ENCODE measurements at regions not wholly inside any gene's neighbourhood (a gene's known extent, or its start where the extent isn't known, plus 50 kb on each side); places are given as distances from the start of the nearest gene placed in this dataset.
"Not testable (repeated sequence)": the region's sequence is repeated elsewhere in the genome, so short reads cannot be mapped to it uniquely, and the experiment has no call there.

DNA sequence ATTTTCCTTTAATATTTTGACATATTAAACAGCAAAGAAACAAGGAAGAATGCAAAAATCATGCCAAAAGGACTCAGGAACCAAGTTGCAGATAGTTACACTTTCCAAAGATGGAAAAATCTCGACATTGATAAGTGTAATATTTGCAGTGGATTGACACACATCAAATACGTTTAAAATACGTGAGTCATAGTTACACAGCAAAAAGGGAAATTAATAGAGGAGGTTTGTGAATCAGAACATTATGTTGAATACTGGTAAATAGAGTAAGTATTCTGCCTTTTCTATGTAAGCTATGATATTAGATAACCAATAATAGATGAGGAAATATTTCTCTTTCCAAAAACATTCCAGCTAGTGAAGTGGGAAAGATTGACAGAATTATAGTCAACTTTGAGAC, 1761.3 kb upstream of the IGFBP7 start:
- H3K27ac ChIP-seq (ENCODE audit: low read depth, low read length) = no peak overlapping the region
- H3K36me3 ChIP-seq (ENCODE audit: control insufficient read depth, insufficient read depth, low read length) = no peaks in the 10 kb centered on the region
- no peak overlapping the region for H3K4me3 ChIP-seq (ENCODE audit: low read length)
- no peaks in the 10 kb centered on the region for H3K4me1 ChIP-seq (ENCODE audit: control insufficient read depth, insufficient read depth, low read length)
- no peak overlapping the region for H3K9ac ChIP-seq (ENCODE audit: low read length)
- H3K27me3 ChIP-seq (ENCODE audit: control insufficient read depth, insufficient read depth, low read length) = no peaks in the 10 kb centered on the region

DNA sequence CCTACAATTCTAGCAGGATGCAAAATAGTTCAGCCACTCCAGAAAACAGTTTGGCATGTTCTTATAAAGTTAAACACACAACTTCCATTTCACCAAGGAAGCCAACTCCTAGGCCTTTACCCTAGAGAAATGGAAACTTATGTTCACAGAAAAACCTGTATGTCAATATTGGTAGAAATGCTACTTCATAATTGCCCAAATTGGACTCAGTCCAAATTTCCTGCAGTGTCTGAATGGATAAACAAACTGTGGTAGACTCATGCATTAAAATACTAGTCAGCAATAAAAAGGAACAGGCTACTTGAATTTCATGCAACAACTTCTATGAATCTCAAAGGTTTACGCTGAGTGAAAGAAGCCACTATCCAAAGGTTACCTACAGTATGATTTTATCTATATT, 1738.8 kb upstream of the IGFBP7 start:
- Histone ChIP-seq H3K4me1 (ENCODE audit: control insufficient read depth, insufficient read depth, low read length) (no peaks in the 10 kb centered on the region), H3K27ac (ENCODE audit: low read depth, low read length) (no peak overlapping the region), H3K36me3 (ENCODE audit: control insufficient read depth, insufficient read depth, low read length) (no peaks in the 10 kb centered on the region)

DNA sequence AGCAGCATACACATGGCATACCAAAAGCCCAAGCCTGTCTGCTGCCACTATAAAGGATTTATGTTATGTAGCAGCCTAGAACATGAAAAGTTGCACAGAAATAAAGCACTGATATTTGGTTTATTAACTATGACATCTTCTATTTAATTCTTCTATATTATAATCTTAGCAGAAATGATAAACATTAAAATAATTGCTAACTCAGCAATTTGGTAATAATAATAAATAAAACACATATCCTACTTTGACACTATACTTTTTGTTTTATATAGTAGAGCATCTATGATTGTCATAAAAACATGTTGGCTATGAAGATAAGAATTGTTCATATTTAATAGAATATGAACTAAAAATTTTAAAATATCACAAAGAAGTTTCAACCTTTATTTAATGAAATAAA, 1733.3 kb upstream of the IGFBP7 start:
- Histone ChIP-seq H3K9ac (ENCODE audit: low read length) (no peak overlapping the region), H3K36me3 (ENCODE audit: control insufficient read depth, insufficient read depth, low read length) (no peaks in the 10 kb centered on the region), H3K4me3 (ENCODE audit: low read length) (no peak overlapping the region), H3K4me1 (ENCODE audit: control insufficient read depth, insufficient read depth, low read length) (no peaks in the 10 kb centered on the region), H3K27me3 (ENCODE audit: control insufficient read depth, insufficient read depth, low read length) (no peaks in the 10 kb centered on the region), H3K27ac (ENCODE audit: low read depth, low read length) (no peak overlapping the region)

More for the DNA sequence above, 1738.8 kb upstream of the IGFBP7 start:
- H3K9ac ChIP-seq (ENCODE audit: low read length) = no peak overlapping the region
- H3K27me3 ChIP-seq (ENCODE audit: control insufficient read depth, insufficient read depth, low read length) = no peaks in the 10 kb centered on the region
- H3K4me3 ChIP-seq (ENCODE audit: low read length) = no peak overlapping the region

DNA sequence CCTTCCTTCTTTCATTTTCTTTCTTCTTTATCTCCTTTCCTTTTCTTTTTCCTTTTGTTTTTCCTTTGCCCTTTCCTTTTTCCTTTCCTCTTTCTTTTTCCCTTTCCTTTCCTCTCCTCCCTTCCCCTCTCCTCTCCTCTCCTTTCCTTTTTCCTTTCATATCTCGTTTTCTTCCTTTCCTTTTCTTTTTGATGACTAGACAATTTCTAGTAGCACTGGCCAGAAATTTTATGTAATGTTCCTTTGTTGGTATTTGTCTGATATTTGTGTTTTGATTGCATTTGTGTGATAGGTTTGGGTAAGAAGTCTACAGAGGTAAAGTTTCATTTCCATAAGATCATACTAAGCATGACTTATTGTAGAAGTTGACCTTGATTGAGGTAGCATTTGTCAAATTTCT, 1722.9 kb upstream of the IGFBP7 start:
- Histone ChIP-seq H3K27me3 (ENCODE audit: control insufficient read depth, insufficient read depth, low read length) (no peaks in the 10 kb centered on the region), H3K4me3 (ENCODE audit: low read length) (no peak overlapping the region), H3K36me3 (ENCODE audit: control insufficient read depth, insufficient read depth, low read length) (no peaks in the 10 kb centered on the region), H3K27ac (ENCODE audit: low read depth, low read length) (no peak overlapping the region), H3K4me1 (ENCODE audit: control insufficient read depth, insufficient read depth, low read length) (no peaks in the 10 kb centered on the region), H3K9ac (ENCODE audit: low read length) (no peak overlapping the region)

DNA sequence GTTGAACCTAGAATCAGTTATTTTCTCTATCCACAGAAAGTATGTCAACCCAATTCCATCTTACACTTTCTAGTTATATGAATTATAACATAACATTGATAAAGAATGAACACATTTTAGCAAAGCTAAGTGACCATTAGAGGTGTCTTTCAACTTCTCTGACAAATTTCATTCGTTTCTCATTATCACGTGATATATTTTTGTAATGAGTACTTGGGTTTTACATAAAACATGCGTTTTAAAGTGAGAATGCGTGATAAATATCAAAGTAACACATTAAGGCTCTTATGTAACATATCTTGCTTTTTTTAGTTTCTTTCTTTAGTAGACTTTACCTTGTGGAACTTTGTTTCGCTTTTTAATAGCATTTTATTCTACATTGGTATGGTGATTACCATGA, 1715.1 kb upstream of the IGFBP7 start:
- Histone ChIP-seq H3K4me1 (ENCODE audit: control insufficient read depth, insufficient read depth, low read length) (no peaks in the 10 kb centered on the region), H3K9ac (ENCODE audit: low read length) (no peak overlapping the region), H3K4me3 (ENCODE audit: low read length) (no peak overlapping the region), H3K27me3 (ENCODE audit: control insufficient read depth, insufficient read depth, low read length) (no peaks in the 10 kb centered on the region), H3K36me3 (ENCODE audit: control insufficient read depth, insufficient read depth, low read length) (no peaks in the 10 kb centered on the region), H3K27ac (ENCODE audit: low read depth, low read length) (no peak overlapping the region)

DNA sequence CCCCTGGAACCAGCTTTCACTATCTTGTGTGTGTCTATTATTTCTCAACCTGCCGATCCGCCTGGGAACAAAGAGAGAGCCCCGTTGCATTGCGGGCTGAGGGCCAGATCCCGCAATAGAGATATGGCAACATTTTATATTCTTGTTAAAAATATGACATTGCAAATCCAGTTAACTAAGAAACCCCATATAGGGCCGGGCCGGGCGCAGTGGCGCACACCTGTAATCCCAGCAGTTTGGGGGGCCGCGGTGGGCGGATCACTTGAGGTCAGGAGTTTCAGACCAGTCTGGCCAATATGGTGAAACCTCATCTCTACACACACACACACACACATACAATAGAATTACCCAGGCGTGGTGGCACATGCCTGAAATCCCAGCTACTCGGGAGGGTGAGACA, 1708.4 kb upstream of the IGFBP7 start:
- H3K4me1 ChIP-seq (ENCODE audit: control insufficient read depth, insufficient read depth, low read length); H3K36me3 ChIP-seq (ENCODE audit: control insufficient read depth, insufficient read depth, low read length); H3K4me3 ChIP-seq (ENCODE audit: low read length); H3K27me3 ChIP-seq (ENCODE audit: control insufficient read depth, insufficient read depth, low read length); H3K27ac ChIP-seq (ENCODE audit: low read depth, low read length); H3K9ac ChIP-seq (ENCODE audit: low read length): not testable (repeated sequence)

DNA sequence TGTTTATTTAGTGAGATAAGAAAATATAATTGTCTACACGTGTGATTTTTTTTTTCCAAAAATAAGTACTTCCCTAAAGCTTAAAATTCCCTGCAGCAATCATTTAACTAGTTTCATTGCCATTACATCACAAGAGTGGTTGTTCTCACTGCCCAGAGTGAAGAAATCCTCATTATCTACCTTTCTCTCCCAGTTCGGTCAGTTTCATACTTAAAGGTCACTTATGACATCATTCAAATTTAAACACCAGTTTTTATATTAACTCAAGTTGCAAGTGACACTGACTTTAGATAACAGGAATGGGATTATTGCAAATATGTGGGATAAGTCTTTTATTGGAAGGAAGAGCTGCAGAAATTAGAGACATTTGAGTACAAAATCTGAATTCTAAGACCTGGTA, 1699.8 kb upstream of the IGFBP7 start:
- Histone ChIP-seq H3K27me3 (ENCODE audit: control insufficient read depth, insufficient read depth, low read length) (no peaks in the 10 kb centered on the region), H3K4me1 (ENCODE audit: control insufficient read depth, insufficient read depth, low read length) (no peaks in the 10 kb centered on the region), H3K36me3 (ENCODE audit: control insufficient read depth, insufficient read depth, low read length) (no peaks in the 10 kb centered on the region), H3K9ac (ENCODE audit: low read length) (no peak overlapping the region), H3K4me3 (ENCODE audit: low read length) (no peak overlapping the region), H3K27ac (ENCODE audit: low read depth, low read length) (no peak overlapping the region)

DNA sequence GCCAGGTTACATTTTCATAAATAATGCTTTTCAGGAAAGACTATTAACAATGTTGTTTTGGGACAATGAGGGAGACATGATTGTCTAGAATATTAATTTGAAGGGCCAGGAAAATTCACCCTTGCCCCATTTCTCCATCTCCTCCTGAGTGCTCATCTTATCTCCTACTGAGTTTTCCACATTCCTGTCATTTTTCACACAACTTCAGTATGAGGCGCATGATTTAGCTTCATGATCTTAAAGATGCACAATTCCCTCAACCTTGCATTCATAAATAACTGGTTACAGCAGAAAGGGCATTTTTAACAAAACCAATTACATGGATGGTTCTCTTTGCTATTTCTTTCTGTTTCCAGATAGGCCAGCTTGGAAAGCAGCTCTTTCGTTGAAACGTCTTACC, 1699.2 kb upstream of the IGFBP7 start:
- Histone ChIP-seq H3K9ac (ENCODE audit: low read length) (no peak overlapping the region), H3K27me3 (ENCODE audit: control insufficient read depth, insufficient read depth, low read length) (no peaks in the 10 kb centered on the region), H3K36me3 (ENCODE audit: control insufficient read depth, insufficient read depth, low read length) (no peaks in the 10 kb centered on the region), H3K4me3 (ENCODE audit: low read length) (no peak overlapping the region), H3K4me1 (ENCODE audit: control insufficient read depth, insufficient read depth, low read length) (no peaks in the 10 kb centered on the region), H3K27ac (ENCODE audit: low read depth, low read length) (no peak overlapping the region)

DNA sequence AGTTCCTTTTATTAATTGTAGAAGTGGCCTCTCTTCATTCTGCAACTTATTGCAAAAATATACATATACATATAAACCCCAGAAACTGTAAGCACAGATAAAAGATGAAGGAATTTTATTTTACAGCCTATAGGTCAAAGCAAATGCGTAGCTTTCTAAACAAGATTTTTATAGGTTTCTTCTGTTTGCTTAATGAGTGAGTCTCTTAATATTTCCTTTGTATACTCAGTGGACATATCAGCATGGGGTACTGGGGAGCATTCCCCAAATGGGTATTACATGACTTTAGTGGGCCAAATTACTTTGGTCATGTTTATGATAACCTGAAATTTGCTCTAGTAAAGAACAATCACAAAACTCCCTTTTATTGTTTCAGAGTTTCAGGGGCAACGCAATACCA, 1698.6 kb upstream of the IGFBP7 start:
- Histone ChIP-seq H3K9ac (ENCODE audit: low read length) (no peak overlapping the region), H3K4me1 (ENCODE audit: control insufficient read depth, insufficient read depth, low read length) (no peaks in the 10 kb centered on the region), H3K27ac (ENCODE audit: low read depth, low read length) (no peak overlapping the region), H3K4me3 (ENCODE audit: low read length) (no peak overlapping the region), H3K27me3 (ENCODE audit: control insufficient read depth, insufficient read depth, low read length) (no peaks in the 10 kb centered on the region), H3K36me3 (ENCODE audit: control insufficient read depth, insufficient read depth, low read length) (no peaks in the 10 kb centered on the region)

DNA sequence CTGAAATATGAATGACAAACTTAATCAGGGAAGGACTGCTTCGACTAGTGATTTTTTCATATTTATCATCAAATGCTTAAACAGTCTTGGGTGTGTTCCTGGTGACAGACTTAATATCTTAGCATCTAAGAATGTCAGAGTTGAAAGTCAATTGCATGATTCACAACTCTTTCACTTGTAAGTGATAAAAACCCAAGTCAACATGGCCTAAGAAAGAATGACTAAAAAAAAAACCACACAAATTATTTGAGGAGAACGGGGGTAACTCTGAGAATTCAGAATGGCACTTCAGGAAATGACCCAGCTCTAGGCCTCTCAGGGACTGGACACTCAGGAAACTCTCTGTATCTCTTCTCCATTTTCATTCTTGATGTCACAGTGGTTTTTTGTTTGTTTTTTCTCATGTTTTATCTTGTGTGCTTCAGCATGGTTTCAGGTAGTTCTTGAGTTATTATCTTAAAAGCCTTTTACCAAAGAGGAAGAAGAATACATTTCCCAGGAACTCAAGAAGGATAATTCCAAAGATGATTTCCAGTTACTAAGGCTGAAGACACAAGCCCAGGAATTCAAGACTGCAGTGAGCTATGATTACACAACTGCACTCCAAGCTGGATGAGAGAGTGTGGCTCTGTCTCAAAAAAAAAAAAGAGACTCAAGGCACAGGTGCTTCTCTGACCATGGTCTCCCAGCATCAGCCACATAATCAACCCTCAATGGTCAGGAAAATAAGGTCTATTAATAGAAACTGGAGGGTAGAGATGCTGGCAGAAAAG, 1697.8 kb upstream of the IGFBP7 start:
- no peak overlapping the region for H3K4me3 ChIP-seq (ENCODE audit: low read length)
- H3K4me1 ChIP-seq (ENCODE audit: control insufficient read depth, insufficient read depth, low read length) = no peaks in the 10 kb centered on the region
- no peaks in the 10 kb centered on the region for H3K36me3 ChIP-seq (ENCODE audit: control insufficient read depth, insufficient read depth, low read length)
- no peak overlapping the region for H3K9ac ChIP-seq (ENCODE audit: low read length)
- no peaks in the 10 kb centered on the region for H3K27me3 ChIP-seq (ENCODE audit: control insufficient read depth, insufficient read depth, low read length)
- no peak overlapping the region for H3K27ac ChIP-seq (ENCODE audit: low read depth, low read length)

DNA sequence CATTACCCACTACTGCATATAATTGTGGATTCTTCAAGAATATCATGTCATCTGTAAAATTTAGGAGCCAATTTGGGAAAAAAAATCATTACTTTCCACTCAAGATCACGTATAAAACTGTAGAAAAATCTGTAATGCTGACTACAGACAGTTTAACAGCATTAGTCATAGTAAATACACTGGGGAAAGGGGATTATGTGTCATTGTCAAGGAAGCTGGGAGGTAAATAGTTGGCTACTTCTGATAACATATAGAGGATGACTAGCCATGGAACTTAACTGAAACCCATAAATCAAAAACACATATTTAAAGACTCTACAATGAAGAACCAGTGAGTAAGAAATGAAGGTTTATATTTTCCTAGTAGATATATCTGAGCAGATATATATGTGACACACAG, 1666.4 kb upstream of the IGFBP7 start:
- Histone ChIP-seq H3K27me3 (ENCODE audit: control insufficient read depth, insufficient read depth, low read length) (no peaks in the 10 kb centered on the region), H3K27ac (ENCODE audit: low read depth, low read length) (no peak overlapping the region), H3K9ac (ENCODE audit: low read length) (no peak overlapping the region), H3K36me3 (ENCODE audit: control insufficient read depth, insufficient read depth, low read length) (no peaks in the 10 kb centered on the region), H3K4me3 (ENCODE audit: low read length) (no peak overlapping the region), H3K4me1 (ENCODE audit: control insufficient read depth, insufficient read depth, low read length) (no peaks in the 10 kb centered on the region)

DNA sequence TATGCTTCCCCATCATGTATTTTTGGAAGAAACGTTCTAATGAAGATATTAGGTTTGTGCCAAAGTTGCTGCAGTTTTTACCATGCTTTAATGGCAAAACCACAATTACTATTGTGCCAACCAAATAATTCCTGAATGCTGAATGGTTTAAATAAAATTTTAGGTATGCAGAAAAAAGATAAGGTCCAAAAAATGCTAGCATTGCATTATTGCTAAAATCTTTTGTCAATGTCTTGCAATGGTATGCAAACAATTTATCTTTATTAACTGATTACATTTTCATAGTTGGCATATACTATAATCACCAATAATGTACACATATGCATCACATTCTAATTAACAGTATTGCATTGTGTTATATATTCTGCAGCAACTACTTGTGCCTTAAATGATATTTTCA, 1657.4 kb upstream of the IGFBP7 start:
- Histone ChIP-seq H3K9ac (ENCODE audit: low read length) (no peak overlapping the region), H3K27ac (ENCODE audit: low read depth, low read length) (no peak overlapping the region), H3K4me1 (ENCODE audit: control insufficient read depth, insufficient read depth, low read length) (no peaks in the 10 kb centered on the region), H3K27me3 (ENCODE audit: control insufficient read depth, insufficient read depth, low read length) (no peaks in the 10 kb centered on the region), H3K4me3 (ENCODE audit: low read length) (no peak overlapping the region), H3K36me3 (ENCODE audit: control insufficient read depth, insufficient read depth, low read length) (no peaks in the 10 kb centered on the region)

DNA sequence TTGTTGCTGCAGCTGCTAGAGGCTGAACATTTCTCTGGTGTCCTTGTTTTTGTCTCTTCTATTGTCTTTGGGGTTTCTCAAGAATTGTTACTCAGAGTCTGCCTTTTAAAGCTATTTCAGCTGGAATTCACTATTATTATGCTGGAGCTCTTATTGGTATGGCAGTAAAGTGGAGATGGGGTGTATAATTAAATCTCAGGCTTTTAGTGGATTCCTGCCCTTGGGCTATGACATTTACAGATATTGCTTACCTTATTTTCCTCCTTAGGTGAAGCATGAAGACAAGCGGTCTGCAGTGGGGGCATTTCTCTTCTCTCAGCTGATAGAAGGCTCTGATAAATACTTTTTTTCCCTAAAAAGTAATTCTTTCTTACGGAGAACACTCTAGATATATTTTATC, 1656.6 kb upstream of the IGFBP7 start:
- H3K27me3 ChIP-seq (ENCODE audit: control insufficient read depth, insufficient read depth, low read length) = no peaks in the 10 kb centered on the region
- H3K9ac ChIP-seq (ENCODE audit: low read length) = no peak overlapping the region
- H3K4me1 ChIP-seq (ENCODE audit: control insufficient read depth, insufficient read depth, low read length) = no peaks in the 10 kb centered on the region
- H3K4me3 ChIP-seq (ENCODE audit: low read length) = no peak overlapping the region
- H3K36me3 ChIP-seq (ENCODE audit: control insufficient read depth, insufficient read depth, low read length) = no peaks in the 10 kb centered on the region
- H3K27ac ChIP-seq (ENCODE audit: low read depth, low read length) = no peak overlapping the region

All from rectal smooth muscle tissue (tissue), 1 donor.